Neural cell (in vitro differentiated cells): ENCODE measurements at regions not wholly inside any gene's neighbourhood (a gene's known extent, or its start where the extent isn't known, plus 50 kb on each side); places are given as distances from the start of the nearest gene placed in this dataset.

Source experiments
- H2AFZ ChIP-seq: fragments of 200-600, 300-800 bp; sonication (generic), shearing (Covaris generic); 2 replicates; pipeline ENCODE4 v1.6.0; 2014; ENCODE audit warnings: low read depth, mild to moderate bottlenecking, antibody characterized with exemption, low read length, moderate library complexity
- H3F3A ChIP-seq: fragments of 200-600 bp; shearing (Covaris generic); 2 replicates; pipeline ENCODE4 v1.6.1; 2016; ENCODE audit warnings: mild to moderate bottlenecking, moderate library complexity, mixed read lengths, antibody characterized with exemption, low read length; ENCODE audit not compliant: insufficient read depth, poor library complexity, severe bottlenecking
- H3K27ac ChIP-seq: fragments of 200-600, 300-800 bp; sonication (generic), shearing (Covaris generic); 2 replicates; pipeline ENCODE4 v1.5.1; 2014; ENCODE audit warnings: mild to moderate bottlenecking, low read length, moderate library complexity
- H3K27me3 ChIP-seq: fragments of 300-800, 200-600 bp; sonication (generic), shearing (Covaris generic); 2 replicates; pipeline ENCODE4 v1.6.0; 2014; ENCODE audit warnings: mild to moderate bottlenecking, low read depth, low read length, moderate library complexity; ENCODE audit not compliant: insufficient read depth
- H3K36me3 ChIP-seq: fragments of 300-800, 200-600 bp; sonication (generic), shearing (Covaris generic); 2 replicates; pipeline ENCODE4 v1.5.1; 2014; ENCODE audit warnings: mild to moderate bottlenecking, antibody characterized with exemption, low read length, moderate library complexity; ENCODE audit not compliant: insufficient read depth
- H3K4me2 ChIP-seq: fragments of 300-800, 200-600 bp; sonication (generic), shearing (Covaris generic); 2 replicates; pipeline ENCODE4 v1.6.0; 2014; ENCODE audit warnings: mild to moderate bottlenecking, low read length
- H3K4me3 ChIP-seq: fragments of 300-800, 200-600 bp; sonication (generic), shearing (Covaris generic); 2 replicates; pipeline ENCODE4 v1.5.1; 2014; ENCODE audit warnings: mild to moderate bottlenecking, low read length, moderate library complexity
- H3K79me2 ChIP-seq: fragments of 200-600 bp; shearing (Covaris generic); replicated peaks from 2 replicates; pipeline ENCODE4 v1.6.0; 2014; ENCODE audit warnings: mild to moderate bottlenecking, low read length, moderate library complexity; ENCODE audit not compliant: insufficient read depth
- H3K9ac ChIP-seq: fragments of 300-800, 200-600 bp; sonication (generic), shearing (Covaris generic); 2 replicates; pipeline ENCODE4 v1.6.1; 2016; ENCODE audit warnings: mild to moderate bottlenecking, low read length, mixed read lengths
- H3K9me2 ChIP-seq: fragments of 200-600 bp; shearing (Covaris generic); 2 replicates; pipeline ENCODE4 v1.6.1; 2016; ENCODE audit warnings: mild to moderate bottlenecking, low read length, mixed read lengths; ENCODE audit not compliant: insufficient read depth
- H3K9me3 ChIP-seq: fragments of 200-600, 300-800 bp; sonication (generic), shearing (Covaris generic); 2 replicates; pipeline ENCODE4 v1.6.1; 2016; ENCODE audit warnings: mild to moderate bottlenecking, mixed run types, low read length, moderate library complexity, mixed read lengths
- H4K20me1 ChIP-seq: fragments of 200-600 bp; shearing (Covaris generic); 2 replicates; pipeline ENCODE4 v1.6.1; 2016; ENCODE audit warnings: mild to moderate bottlenecking, mixed run types; ENCODE audit not compliant: insufficient read depth
- EP300 ChIP-seq: fragments of 450-650 bp; conservative IDR thresholded peaks from 2 replicates; pipeline ENCODE4 v1.6.1; 2014; ENCODE audit warnings: antibody characterized with exemption, mild to moderate bottlenecking, moderate library complexity; ENCODE audit not compliant: poor library complexity, severe bottlenecking
- EZH2 ChIP-seq: fragments of 200-600, 300-800 bp; shearing (Covaris generic), sonication (generic); IDR thresholded peaks from 2 replicates; pipeline ENCODE4 v1.6.1; 2014; ENCODE audit warnings: antibody characterized with exemption, low read length, borderline replicate concordance, mild to moderate bottlenecking; ENCODE audit not compliant: insufficient read depth, poor library complexity, severe bottlenecking
- MXI1 ChIP-seq: fragments of 450-650 bp; conservative IDR thresholded peaks from 2 replicates; pipeline ENCODE4 v1.6.1; 2014; ENCODE audit warnings: antibody characterized with exemption, mild to moderate bottlenecking; ENCODE audit not compliant: poor library complexity, severe bottlenecking
- POLR2AphosphoS5 ChIP-seq: IDR thresholded peaks from 2 replicates; pipeline ENCODE4 v1.6.1; 2012
- RAD21 ChIP-seq: fragments of 450-650 bp; conservative IDR thresholded peaks from 2 replicates; pipeline ENCODE4 v1.6.1; 2014; ENCODE audit warnings: antibody characterized with exemption, mild to moderate bottlenecking, moderate library complexity
- SMC3 ChIP-seq: fragments of 450-650 bp; conservative IDR thresholded peaks from 2 replicates; pipeline ENCODE4 v1.6.1; 2014; ENCODE audit warnings: antibody characterized with exemption, mild to moderate bottlenecking, moderate library complexity; ENCODE audit not compliant: poor library complexity
- TAF1 ChIP-seq: IDR thresholded peaks from 2 replicates; pipeline ENCODE4 v1.6.1; 2012; ENCODE audit warnings: low read depth
- TF ChIP-seq, protein P1 (sequence below): IDR thresholded peaks from 2 replicates; pipeline ENCODE4 v1.6.1; 2012; ENCODE audit warnings: borderline replicate concordance
- TF ChIP-seq, protein P2 (sequence below): fragments of 450-650 bp; IDR thresholded peaks from 2 replicates; pipeline ENCODE4 v1.5.1; 2014; ENCODE audit warnings: antibody characterized with exemption, mild to moderate bottlenecking, moderate library complexity; ENCODE audit not compliant: poor library complexity, severe bottlenecking

DNA sequence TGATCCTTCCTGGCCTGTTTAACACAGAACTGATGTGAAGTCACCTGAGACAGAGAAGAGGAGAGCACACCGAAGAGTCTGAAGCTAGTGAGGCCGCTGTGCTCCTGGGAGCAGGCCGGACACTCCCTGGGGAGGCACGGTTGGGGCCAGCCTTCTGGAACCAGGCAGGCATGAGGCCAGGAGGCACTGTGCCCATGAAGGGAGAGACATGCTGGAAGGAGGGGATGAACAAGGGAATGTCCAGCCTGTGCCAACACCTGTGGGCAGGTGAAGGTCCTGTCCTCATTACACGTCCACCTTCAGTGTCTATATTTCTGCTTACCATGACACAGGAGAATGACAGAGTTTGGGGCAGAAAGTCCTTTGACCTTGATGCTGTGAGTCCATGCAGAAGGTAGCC lies 183.8 kb upstream of the S1PR3 start:
- Histone ChIP-seq H3K9me3 (no peaks in the 10 kb centered on the region), H3K79me2 (no peaks in the 10 kb centered on the region), H3F3A (no peaks in the 10 kb centered on the region), H3K9ac (no peak overlapping the region), H4K20me1 (no peaks in the 10 kb centered on the region), H3K27me3 (no peaks in the 10 kb centered on the region), H3K36me3 (no peaks in the 10 kb centered on the region), H3K4me2 (no peak overlapping the region), H3K9me2 (no peaks in the 10 kb centered on the region), H3K4me3 (no peak overlapping the region), H3K27ac (no peak overlapping the region), H2AFZ (no peak overlapping the region)
- TF ChIP-seq POLR2AphosphoS5 (no peak), EZH2 (no peak), RAD21 (no peak), TAF1 (no peak), MXI1 (no peak), SMC3 (no peak), EP300 (no peak)
- TF ChIP-seq, protein P1, sequence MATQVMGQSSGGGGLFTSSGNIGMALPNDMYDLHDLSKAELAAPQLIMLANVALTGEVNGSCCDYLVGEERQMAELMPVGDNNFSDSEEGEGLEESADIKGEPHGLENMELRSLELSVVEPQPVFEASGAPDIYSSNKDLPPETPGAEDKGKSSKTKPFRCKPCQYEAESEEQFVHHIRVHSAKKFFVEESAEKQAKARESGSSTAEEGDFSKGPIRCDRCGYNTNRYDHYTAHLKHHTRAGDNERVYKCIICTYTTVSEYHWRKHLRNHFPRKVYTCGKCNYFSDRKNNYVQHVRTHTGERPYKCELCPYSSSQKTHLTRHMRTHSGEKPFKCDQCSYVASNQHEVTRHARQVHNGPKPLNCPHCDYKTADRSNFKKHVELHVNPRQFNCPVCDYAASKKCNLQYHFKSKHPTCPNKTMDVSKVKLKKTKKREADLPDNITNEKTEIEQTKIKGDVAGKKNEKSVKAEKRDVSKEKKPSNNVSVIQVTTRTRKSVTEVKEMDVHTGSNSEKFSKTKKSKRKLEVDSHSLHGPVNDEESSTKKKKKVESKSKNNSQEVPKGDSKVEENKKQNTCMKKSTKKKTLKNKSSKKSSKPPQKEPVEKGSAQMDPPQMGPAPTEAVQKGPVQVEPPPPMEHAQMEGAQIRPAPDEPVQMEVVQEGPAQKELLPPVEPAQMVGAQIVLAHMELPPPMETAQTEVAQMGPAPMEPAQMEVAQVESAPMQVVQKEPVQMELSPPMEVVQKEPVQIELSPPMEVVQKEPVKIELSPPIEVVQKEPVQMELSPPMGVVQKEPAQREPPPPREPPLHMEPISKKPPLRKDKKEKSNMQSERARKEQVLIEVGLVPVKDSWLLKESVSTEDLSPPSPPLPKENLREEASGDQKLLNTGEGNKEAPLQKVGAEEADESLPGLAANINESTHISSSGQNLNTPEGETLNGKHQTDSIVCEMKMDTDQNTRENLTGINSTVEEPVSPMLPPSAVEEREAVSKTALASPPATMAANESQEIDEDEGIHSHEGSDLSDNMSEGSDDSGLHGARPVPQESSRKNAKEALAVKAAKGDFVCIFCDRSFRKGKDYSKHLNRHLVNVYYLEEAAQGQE, result no peak
- TF ChIP-seq, protein P2, sequence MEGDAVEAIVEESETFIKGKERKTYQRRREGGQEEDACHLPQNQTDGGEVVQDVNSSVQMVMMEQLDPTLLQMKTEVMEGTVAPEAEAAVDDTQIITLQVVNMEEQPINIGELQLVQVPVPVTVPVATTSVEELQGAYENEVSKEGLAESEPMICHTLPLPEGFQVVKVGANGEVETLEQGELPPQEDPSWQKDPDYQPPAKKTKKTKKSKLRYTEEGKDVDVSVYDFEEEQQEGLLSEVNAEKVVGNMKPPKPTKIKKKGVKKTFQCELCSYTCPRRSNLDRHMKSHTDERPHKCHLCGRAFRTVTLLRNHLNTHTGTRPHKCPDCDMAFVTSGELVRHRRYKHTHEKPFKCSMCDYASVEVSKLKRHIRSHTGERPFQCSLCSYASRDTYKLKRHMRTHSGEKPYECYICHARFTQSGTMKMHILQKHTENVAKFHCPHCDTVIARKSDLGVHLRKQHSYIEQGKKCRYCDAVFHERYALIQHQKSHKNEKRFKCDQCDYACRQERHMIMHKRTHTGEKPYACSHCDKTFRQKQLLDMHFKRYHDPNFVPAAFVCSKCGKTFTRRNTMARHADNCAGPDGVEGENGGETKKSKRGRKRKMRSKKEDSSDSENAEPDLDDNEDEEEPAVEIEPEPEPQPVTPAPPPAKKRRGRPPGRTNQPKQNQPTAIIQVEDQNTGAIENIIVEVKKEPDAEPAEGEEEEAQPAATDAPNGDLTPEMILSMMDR, result no peak

DNA sequence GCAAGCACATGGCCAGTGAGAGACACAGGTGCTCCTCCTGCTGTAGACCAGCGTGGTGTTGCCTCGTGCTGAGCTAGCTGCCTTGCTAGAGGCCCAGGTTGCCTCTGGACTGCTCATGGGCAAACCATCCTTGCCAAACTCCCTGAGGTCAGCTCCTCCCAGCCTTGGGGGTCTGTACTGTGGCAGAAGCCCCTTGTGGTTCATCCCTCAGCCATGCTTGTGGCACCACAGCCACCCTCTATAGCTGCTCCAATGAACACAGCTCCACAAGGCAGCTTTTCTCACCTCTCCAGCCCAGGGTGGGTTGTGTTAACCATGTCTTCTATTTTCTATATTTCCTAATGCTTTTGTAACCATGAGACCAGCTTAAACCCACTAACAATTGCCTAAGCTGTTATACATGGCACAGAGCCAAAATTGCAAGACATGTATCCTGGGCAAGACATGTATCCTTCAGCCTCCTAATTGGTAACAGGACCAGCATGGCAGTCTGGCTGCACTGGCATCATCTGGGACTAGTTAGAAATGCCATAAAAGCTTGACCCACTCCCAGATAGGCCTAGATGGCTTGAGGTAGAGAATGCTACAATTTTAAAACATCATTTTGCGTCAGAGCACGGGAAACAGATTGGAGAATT lies 183.1 kb upstream of the S1PR3 start:
- H2AFZ ChIP-seq, result no peak overlapping the region
- H3K27me3 ChIP-seq, result no peaks in the 10 kb centered on the region
- no peaks in the 10 kb centered on the region for H3F3A ChIP-seq
- no peak overlapping the region for H3K4me2 ChIP-seq
- H3K36me3 ChIP-seq, result no peaks in the 10 kb centered on the region
- H3K27ac ChIP-seq, result no peak overlapping the region
- H3K4me3 ChIP-seq, result no peak overlapping the region
- H3K9ac ChIP-seq, result no peak overlapping the region
- TF ChIP-seq, protein P2, result no peak
- TF ChIP-seq EP300 (no peak), POLR2AphosphoS5 (no peak), SMC3 (no peak), TAF1 (no peak), RAD21 (no peak), MXI1 (no peak), EZH2 (no peak)
- TF ChIP-seq, protein P1, result no peak
- H3K9me2 ChIP-seq, result no peaks in the 10 kb centered on the region
- no peaks in the 10 kb centered on the region for H3K9me3 ChIP-seq
- no peaks in the 10 kb centered on the region for H3K79me2 ChIP-seq
- H4K20me1 ChIP-seq, result no peaks in the 10 kb centered on the region
